OCI-LY1 (cell line): ENCODE measurements at regions not wholly inside any gene's neighbourhood (a gene's known extent, or its start where the extent isn't known, plus 50 kb on each side); places are given as distances from the start of the nearest gene placed in this dataset.

Experiments used
- EZH2 ChIP-seq: fragments of 200-600 bp; sonication (generic), shearing (Covaris generic); IDR thresholded peaks from 2 replicates; pipeline ENCODE4 v1.8.0; 2017; ENCODE audit warnings: borderline replicate concordance, mixed run types, mild to moderate bottlenecking, antibody characterized with exemption, low read length, moderate library complexity, mixed read lengths
- TF ChIP-seq, protein P1 (sequence below): fragments of 200-600 bp; sonication (generic), shearing (Covaris generic); IDR thresholded peaks from 2 replicates; pipeline ENCODE4 v1.5.1; 2017; ENCODE audit warnings: mild to moderate bottlenecking, antibody characterized with exemption, low read length, moderate library complexity, mixed read lengths

DNA sequence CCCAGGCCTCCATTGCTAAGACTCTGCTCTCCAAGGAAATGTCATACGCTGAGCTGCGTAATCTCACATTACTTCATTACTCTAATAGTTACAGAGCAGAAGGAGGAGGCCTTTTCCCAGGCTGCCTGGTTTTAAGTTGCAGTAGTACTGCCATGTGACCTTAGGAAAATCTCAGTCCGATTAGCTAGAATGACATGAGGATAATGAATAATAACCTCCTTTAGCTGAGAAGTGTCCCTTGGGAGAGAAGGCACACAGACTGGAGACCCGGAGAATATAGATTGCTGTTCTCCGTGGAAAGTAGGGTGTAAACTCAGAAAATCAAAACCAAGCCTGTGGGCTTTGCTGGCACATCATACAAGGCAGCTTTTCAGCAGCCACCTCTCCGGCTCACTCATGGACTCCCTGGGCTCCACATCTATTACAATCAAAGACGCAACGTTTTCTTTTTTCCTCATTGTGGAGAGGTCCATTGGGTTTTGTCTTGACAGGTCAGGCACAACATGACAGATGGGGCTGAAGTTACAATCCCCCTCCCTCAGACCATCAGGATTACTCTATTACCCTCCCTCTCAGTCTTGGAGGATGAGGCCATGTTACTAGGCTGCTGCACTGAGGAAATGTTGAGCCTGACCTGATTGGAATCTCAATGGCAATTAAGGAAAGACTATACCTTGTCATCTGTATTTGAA lies 134.8 kb upstream of the MB21D2 start:
- TF ChIP-seq, protein P1, sequence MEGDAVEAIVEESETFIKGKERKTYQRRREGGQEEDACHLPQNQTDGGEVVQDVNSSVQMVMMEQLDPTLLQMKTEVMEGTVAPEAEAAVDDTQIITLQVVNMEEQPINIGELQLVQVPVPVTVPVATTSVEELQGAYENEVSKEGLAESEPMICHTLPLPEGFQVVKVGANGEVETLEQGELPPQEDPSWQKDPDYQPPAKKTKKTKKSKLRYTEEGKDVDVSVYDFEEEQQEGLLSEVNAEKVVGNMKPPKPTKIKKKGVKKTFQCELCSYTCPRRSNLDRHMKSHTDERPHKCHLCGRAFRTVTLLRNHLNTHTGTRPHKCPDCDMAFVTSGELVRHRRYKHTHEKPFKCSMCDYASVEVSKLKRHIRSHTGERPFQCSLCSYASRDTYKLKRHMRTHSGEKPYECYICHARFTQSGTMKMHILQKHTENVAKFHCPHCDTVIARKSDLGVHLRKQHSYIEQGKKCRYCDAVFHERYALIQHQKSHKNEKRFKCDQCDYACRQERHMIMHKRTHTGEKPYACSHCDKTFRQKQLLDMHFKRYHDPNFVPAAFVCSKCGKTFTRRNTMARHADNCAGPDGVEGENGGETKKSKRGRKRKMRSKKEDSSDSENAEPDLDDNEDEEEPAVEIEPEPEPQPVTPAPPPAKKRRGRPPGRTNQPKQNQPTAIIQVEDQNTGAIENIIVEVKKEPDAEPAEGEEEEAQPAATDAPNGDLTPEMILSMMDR = no peak
- TF ChIP-seq EZH2 = no peak
